CD14-positive monocyte (primary cell): ENCODE measurements at regions not wholly inside any gene's neighbourhood (a gene's known extent, or its start where the extent isn't known, plus 50 kb on each side); places are given as distances from the start of the nearest gene placed in this dataset.
"Not testable (repeated sequence)": the region's sequence is repeated elsewhere in the genome, so short reads cannot be mapped to it uniquely, and the experiment has no call there.

ENCODE experiments used
- DNase-seq, 3 donors: peaks; one replicate each; pipeline ENCODE4 v3.0.0-alpha.2; 2011 to 2022
- H2AFZ ChIP-seq: 2 replicates; pipeline ENCODE4 v1.6.0; 2012; ENCODE audit warnings: mild to moderate bottlenecking, low read depth, low read length, inconsistent platforms; ENCODE audit not compliant: insufficient read depth, poor library complexity, severe bottlenecking
- H3K27ac ChIP-seq, 2 donors: 1 replicate in 1 of 2; 2 replicates in 1 of 2; pipeline ENCODE4 v1.5.1; 2012 to 2013; ENCODE audit warnings: low read length in 2 of 2, control low read depth in 1 of 2, inconsistent platforms in 1 of 2, low read depth in 1 of 2, mild to moderate bottlenecking in 1 of 2
- H3K27me3 ChIP-seq, 2 donors: one replicate each; pipeline versions ENCODE4 v1.6.0 to v1.6.1; 2011 to 2013; ENCODE audit warnings: low read length in 2 of 2; ENCODE audit not compliant: control insufficient read depth in 2 of 2, insufficient read depth in 2 of 2
- H3K36me3 ChIP-seq, 2 donors: replicated peaks in 1 of 2; 1 replicate in 1 of 2; 2 replicates in 1 of 2; pipeline versions ENCODE4 v1.5.1 to v1.6.1; 2012 to 2013; ENCODE audit warnings: low read length in 2 of 2, control low read depth in 1 of 2, inconsistent platforms in 1 of 2, mild to moderate bottlenecking in 1 of 2; ENCODE audit not compliant: insufficient read depth in 2 of 2, control insufficient read depth in 1 of 2
- H3K4me1 ChIP-seq, 2 donors: 1 replicate in 1 of 2; 2 replicates in 1 of 2; pipeline versions ENCODE4 v1.5.1 to v1.6.1; 2012 to 2013; ENCODE audit warnings: low read length in 2 of 2, control low read depth in 1 of 2, inconsistent platforms in 1 of 2, mild to moderate bottlenecking in 1 of 2, moderate library complexity in 1 of 2; ENCODE audit not compliant: insufficient read depth in 2 of 2, control insufficient read depth in 1 of 2
- H3K4me2 ChIP-seq: replicated peaks from 2 replicates; pipeline ENCODE3; 2012; ENCODE audit warnings: low read length, moderate library complexity, mild to moderate bottlenecking; ENCODE audit not compliant: poor library complexity, severe bottlenecking; ENCODE audit errors: extremely low read depth
- H3K4me3 ChIP-seq, 3 experiments: fragments of 200-600 bp in 1 of 3; sonication (generic) in 1 of 3; replicated peaks in 1 of 3; 1 replicate in 2 of 3; 2 replicates in 1 of 3; pipeline ENCODE4 v1.5.1; 2011 to 2013; ENCODE audit warnings: low read length in 3 of 3, mild to moderate bottlenecking in 3 of 3, control low read depth in 2 of 3, low read depth in 2 of 3, inconsistent platforms in 1 of 3, moderate library complexity in 1 of 3
- H3K79me2 ChIP-seq: 2 replicates; pipeline ENCODE4 v1.6.0; 2012; ENCODE audit warnings: mild to moderate bottlenecking, control low read depth, inconsistent platforms, low read length, moderate library complexity; ENCODE audit not compliant: insufficient read depth
- H3K9ac ChIP-seq: 2 replicates; pipeline ENCODE4 v1.6.0; 2017; ENCODE audit warnings: low read length, mild to moderate bottlenecking; ENCODE audit not compliant: insufficient read depth, poor library complexity, severe bottlenecking
- H3K9me3 ChIP-seq, 2 donors: replicated peaks in 1 of 2; 1 replicate in 1 of 2; 2 replicates in 1 of 2; pipeline versions ENCODE4 v1.5.1 to v1.6.1; 2012 to 2013; ENCODE audit warnings: low read length in 2 of 2, control low read depth in 1 of 2; ENCODE audit not compliant: control insufficient read depth in 1 of 2, insufficient read depth in 1 of 2
- H4K20me1 ChIP-seq: 2 replicates; pipeline ENCODE4 v1.6.0; 2012; ENCODE audit warnings: mild to moderate bottlenecking, low read length, control low read depth, moderate library complexity; ENCODE audit not compliant: insufficient read depth
- H3K27ac Mint-ChIP-seq, 7 donors: one replicate each; pipeline ENCODE4 v1.8.0; 2020; ENCODE audit warnings: mild to moderate bottlenecking in 7 of 7, mixed read lengths in 7 of 7, moderate library complexity in 6 of 7, inconsistent platforms in 2 of 7
- H3K27me3 Mint-ChIP-seq, 3 donors: one replicate each; pipeline ENCODE4 v1.8.0; 2021 to 2022; ENCODE audit warnings: low read depth in 3 of 3, mild to moderate bottlenecking in 3 of 3, mixed read lengths in 3 of 3, moderate library complexity in 3 of 3, inconsistent platforms in 1 of 3
- H3K36me3 Mint-ChIP-seq, 2 donors: one replicate each; pipeline ENCODE4 v1.8.0; 2020; ENCODE audit warnings: mixed read lengths in 2 of 2, inconsistent platforms in 1 of 2, mild to moderate bottlenecking in 1 of 2
- H3K4me1 Mint-ChIP-seq: one replicate; pipeline ENCODE4 v1.8.0; 2020; ENCODE audit warnings: mild to moderate bottlenecking, mixed read lengths
- H3K4me3 Mint-ChIP-seq, 2 donors: one replicate each; pipeline ENCODE4 v1.8.0; 2020; ENCODE audit warnings: mild to moderate bottlenecking in 2 of 2, mixed read lengths in 2 of 2, moderate library complexity in 1 of 2
- H3K9me3 Mint-ChIP-seq, 7 donors: one replicate each; pipeline ENCODE4 v1.8.0; 2020 to 2022; ENCODE audit warnings: mixed read lengths in 7 of 7, mild to moderate bottlenecking in 6 of 7, moderate library complexity in 6 of 7, inconsistent platforms in 2 of 7
- WGBS: methylation state at CpG from one replicate; pipeline ENCODE4 v1.1.5; 2013; ENCODE audit warnings: missing lambda C conversion rate; ENCODE audit not compliant: insufficient coverage; 5-methylcytosine and 5-hydroxymethylcytosine counted together
- intact Hi-C, 2 donors: fragments of 100-400 bp; cut with micrococcal nuclease; formaldehyde crosslinking; loops; one replicate each; pipeline versions ENCODE4 v1.15.0 to v1.15.1; 2023
- TF ChIP-seq, protein P1 (sequence below): fragments of 200-600 bp; IDR thresholded peaks from one replicate; pipeline ENCODE4 v1.8.0; 2022; ENCODE audit warnings: antibody characterized with exemption, mild to moderate bottlenecking

- Mint-ChIP-seq H3K27ac (peak overlapping the region in 1 of 7 donors; percentile 59), H3K4me3 (no peak overlapping the region), H3K4me1 (peaks cover 3% of the 10 kb centered on the region), H3K36me3 (no peaks in the 10 kb centered on the region), H3K27me3 (peaks cover 1 to 16% (median 4%) of the 10 kb centered on the region in 3 donors), H3K9me3 (no peaks in the 10 kb centered on the region)
- Histone ChIP-seq H3K4me3 (no peak overlapping the region), H3K9ac (no peak overlapping the region), H3K4me2 (no peak overlapping the region), H2AFZ (no peak overlapping the region), H3K27ac (no peak overlapping the region), H3K36me3 (no peaks in the 10 kb centered on the region), H4K20me1 (no peaks in the 10 kb centered on the region), H3K9me3 (no peaks in the 10 kb centered on the region), H3K79me2 (no peaks in the 10 kb centered on the region), H3K27me3 (no peaks in the 10 kb centered on the region), H3K4me1 (no peaks in the 10 kb centered on the region)
- DNase-seq = no peak
- TF ChIP-seq, protein P1, sequence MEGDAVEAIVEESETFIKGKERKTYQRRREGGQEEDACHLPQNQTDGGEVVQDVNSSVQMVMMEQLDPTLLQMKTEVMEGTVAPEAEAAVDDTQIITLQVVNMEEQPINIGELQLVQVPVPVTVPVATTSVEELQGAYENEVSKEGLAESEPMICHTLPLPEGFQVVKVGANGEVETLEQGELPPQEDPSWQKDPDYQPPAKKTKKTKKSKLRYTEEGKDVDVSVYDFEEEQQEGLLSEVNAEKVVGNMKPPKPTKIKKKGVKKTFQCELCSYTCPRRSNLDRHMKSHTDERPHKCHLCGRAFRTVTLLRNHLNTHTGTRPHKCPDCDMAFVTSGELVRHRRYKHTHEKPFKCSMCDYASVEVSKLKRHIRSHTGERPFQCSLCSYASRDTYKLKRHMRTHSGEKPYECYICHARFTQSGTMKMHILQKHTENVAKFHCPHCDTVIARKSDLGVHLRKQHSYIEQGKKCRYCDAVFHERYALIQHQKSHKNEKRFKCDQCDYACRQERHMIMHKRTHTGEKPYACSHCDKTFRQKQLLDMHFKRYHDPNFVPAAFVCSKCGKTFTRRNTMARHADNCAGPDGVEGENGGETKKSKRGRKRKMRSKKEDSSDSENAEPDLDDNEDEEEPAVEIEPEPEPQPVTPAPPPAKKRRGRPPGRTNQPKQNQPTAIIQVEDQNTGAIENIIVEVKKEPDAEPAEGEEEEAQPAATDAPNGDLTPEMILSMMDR = no peak
- intact Hi-C loops = no loop called here
- 89% methylated on average over 3 of the region's 9 CpGs for whole genome bisulfite sequencing
These were observed 191.1 kb upstream of the GLI2 start for GRCh38 chr2:120544522-120544921.

DNA sequence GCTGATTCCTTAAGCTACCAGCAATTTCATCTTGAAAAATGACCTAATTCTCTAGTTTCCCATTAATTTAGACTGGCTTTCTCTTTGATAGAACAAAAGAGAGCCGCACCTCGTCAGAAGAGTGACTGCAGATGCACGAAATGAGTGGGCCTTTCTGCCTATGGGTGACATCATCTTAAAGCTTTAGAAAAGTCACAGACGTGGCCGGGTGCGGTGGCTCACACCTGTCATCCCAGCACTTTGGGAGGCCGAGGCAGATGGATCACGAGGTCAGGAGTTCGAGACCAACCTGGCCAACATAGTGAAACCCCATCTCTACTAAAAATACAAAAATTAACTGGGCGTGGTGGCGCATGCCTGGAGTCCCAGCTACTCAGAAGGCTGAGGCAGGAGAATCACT, 190.7 kb upstream of the GLI2 start:
- H3K4me2 ChIP-seq, H3K36me3 ChIP-seq, intact Hi-C loops, H4K20me1 ChIP-seq, H3K4me3 ChIP-seq, H3K4me3 Mint-ChIP-seq, H2AFZ ChIP-seq, H3K79me2 ChIP-seq, DNase-seq, H3K9me3 ChIP-seq, H3K4me1 Mint-ChIP-seq, H3K27me3 ChIP-seq, H3K36me3 Mint-ChIP-seq, H3K27ac ChIP-seq, H3K4me1 ChIP-seq, H3K27ac Mint-ChIP-seq, H3K9me3 Mint-ChIP-seq, H3K9ac ChIP-seq: not testable (repeated sequence)
- WGBS = 89% methylated on average over 3 of the region's 11 CpGs
- H3K27me3 Mint-ChIP-seq = peaks cover 1 to 16% (median 4%) of the 10 kb centered on the region in 3 donors
